Natural killer cell (primary cell): ENCODE measurements at regions not wholly inside any gene's neighbourhood (a gene's known extent, or its start where the extent isn't known, plus 50 kb on each side); places are given as distances from the start of the nearest gene placed in this dataset.

Experiments
- ATAC-seq, 3 donors: fragments of 150-1000 bp in 2 of 3; fragments of 200-7000 bp in 1 of 3; cut with Tn5 transposase; 1 replicate in 1 of 3; 2 replicates in 2 of 3; pipeline ENCODE4 v1.10.0; 2021; ENCODE audit warnings: mild to moderate bottlenecking in 2 of 3, moderate library complexity in 2 of 3
- DNase-seq, 2 donors: peaks; one replicate each; pipeline versions ENCODE4 v3.0.0 to v3.0.0-alpha.2; 2013 to 2021; ENCODE audit warnings: mixed read lengths in 1 of 2
- H3K27ac ChIP-seq: one replicate; pipeline ENCODE4 v1.5.1; 2013; ENCODE audit warnings: mild to moderate bottlenecking, low read length
- H3K27me3 ChIP-seq: one replicate; pipeline ENCODE4 v1.6.1; 2013; ENCODE audit warnings: low read length; ENCODE audit not compliant: control insufficient read depth, insufficient read depth
- H3K36me3 ChIP-seq: one replicate; pipeline ENCODE4 v1.6.1; 2013; ENCODE audit warnings: low read length; ENCODE audit not compliant: control insufficient read depth, insufficient read depth
- H3K4me1 ChIP-seq: one replicate; pipeline ENCODE4 v1.6.1; 2013; ENCODE audit warnings: low read length; ENCODE audit not compliant: control insufficient read depth, insufficient read depth
- H3K4me3 ChIP-seq: one replicate; pipeline ENCODE4 v1.5.1; 2013; ENCODE audit warnings: low read length
- H3K9me3 ChIP-seq: one replicate; pipeline ENCODE4 v1.6.1; 2013; ENCODE audit warnings: low read length; ENCODE audit not compliant: control insufficient read depth, insufficient read depth
- H3K27ac Mint-ChIP-seq, 2 donors: one replicate each; pipeline ENCODE4 v1.8.0; 2022; ENCODE audit warnings: mild to moderate bottlenecking in 2 of 2, mixed read lengths in 2 of 2, moderate library complexity in 1 of 2
- H3K27me3 Mint-ChIP-seq, 2 donors: one replicate each; pipeline ENCODE4 v1.8.0; 2022; ENCODE audit warnings: low read depth in 2 of 2, mixed read lengths in 2 of 2
- H3K36me3 Mint-ChIP-seq: one replicate; pipeline ENCODE4 v1.8.0; 2022; ENCODE audit warnings: mixed read lengths
- H3K4me1 Mint-ChIP-seq, 2 donors: one replicate each; pipeline ENCODE4 v1.8.0; 2022; ENCODE audit warnings: mixed read lengths in 2 of 2
- H3K4me3 Mint-ChIP-seq: one replicate; pipeline ENCODE4 v1.8.0; 2022; ENCODE audit warnings: mild to moderate bottlenecking, moderate library complexity, mixed read lengths
- H3K9me3 Mint-ChIP-seq, 2 donors: one replicate each; pipeline ENCODE4 v1.8.0; 2022; ENCODE audit warnings: mixed read lengths in 2 of 2
- CTCF ChIP-seq: fragments of 200-600 bp; IDR thresholded peaks from one replicate; pipeline ENCODE4 v1.8.0; 2022; ENCODE audit warnings: antibody characterized with exemption
- WGBS: methylation state at CpG from one replicate; pipeline ENCODE4 v1.1.7; 2013; ENCODE audit warnings: missing lambda C conversion rate; ENCODE audit not compliant: insufficient coverage; 5-methylcytosine and 5-hydroxymethylcytosine counted together
- intact Hi-C: fragments of 100-400 bp; cut with micrococcal nuclease; formaldehyde crosslinking; loops from one replicate; pipeline ENCODE4 v1.14.2; 2022

GRCh38 chr7:16004702-16005101 is 318.2 kb upstream of the MEOX2 start:
- WGBS = 96% methylated on average over 1 of the region's 1 CpG
- no peak overlapping the region for H3K27ac ChIP-seq
- H3K4me1 ChIP-seq = no peaks in the 10 kb centered on the region
- TF ChIP-seq CTCF = no peak
- Mint-ChIP-seq H3K4me3 (no peak overlapping the region), H3K9me3 (peaks cover 4 to 8% of the 10 kb centered on the region in 2 donors), H3K27me3 (no peaks in the 10 kb centered on the region), H3K4me1 (no peaks in the 10 kb centered on the region), H3K36me3 (no peaks in the 10 kb centered on the region), H3K27ac (no peak overlapping the region)
- ATAC-seq = no peak
- no peak overlapping the region for H3K4me3 ChIP-seq
- H3K27me3 ChIP-seq = no peaks in the 10 kb centered on the region
- intact Hi-C loops = no loop called here
- no peak for DNase-seq
- no peaks in the 10 kb centered on the region for H3K36me3 ChIP-seq
- no peaks in the 10 kb centered on the region for H3K9me3 ChIP-seq

- ATAC-seq (no peak), DNase-seq (no peak)
- 94% methylated on average over 5 of the region's 5 CpGs for WGBS
- Mint-ChIP-seq H3K27ac (no peak overlapping the region), H3K9me3 (peaks cover 2 to 7% of the 10 kb centered on the region in 2 donors), H3K36me3 (no peaks in the 10 kb centered on the region), H3K4me3 (no peak overlapping the region), H3K27me3 (no peaks in the 10 kb centered on the region), H3K4me1 (no peaks in the 10 kb centered on the region)
- H3K9me3 ChIP-seq = no peaks in the 10 kb centered on the region
- intact Hi-C loops = no loop called here
- H3K27me3 ChIP-seq = no peaks in the 10 kb centered on the region
- H3K27ac ChIP-seq = no peak overlapping the region
- H3K4me3 ChIP-seq = no peak overlapping the region
- no peaks in the 10 kb centered on the region for H3K4me1 ChIP-seq
- no peak for TF ChIP-seq CTCF
- no peaks in the 10 kb centered on the region for H3K36me3 ChIP-seq
Measured at GRCh38 chr7:16001477-16001876, 315.0 kb upstream of the MEOX2 start.

GRCh38 chr7:15998617-15999016 is 312.1 kb upstream of the MEOX2 start:
- no peaks in the 10 kb centered on the region for H3K4me1 ChIP-seq
- no peaks in the 10 kb centered on the region for H3K36me3 ChIP-seq
- Mint-ChIP-seq H3K36me3 (no peaks in the 10 kb centered on the region), H3K27ac (no peak overlapping the region), H3K27me3 (no peaks in the 10 kb centered on the region), H3K9me3 (peaks cover 0 to 3% of the 10 kb centered on the region in 2 donors), H3K4me1 (no peaks in the 10 kb centered on the region), H3K4me3 (no peak overlapping the region)
- H3K27ac ChIP-seq = no peak overlapping the region
- H3K9me3 ChIP-seq = no peaks in the 10 kb centered on the region
- no CpG with 5 or more reads among the region's 1 CpG for WGBS
- DNase-seq = no peak
- no peak overlapping the region for H3K4me3 ChIP-seq
- no peak for TF ChIP-seq CTCF
- no peak for ATAC-seq
- intact Hi-C loops = no loop called here
- H3K27me3 ChIP-seq = no peaks in the 10 kb centered on the region

- H3K9me3 ChIP-seq = no peaks in the 10 kb centered on the region
- no peaks in the 10 kb centered on the region for H3K36me3 ChIP-seq
- no peaks in the 10 kb centered on the region for H3K4me1 Mint-ChIP-seq
- no peak for TF ChIP-seq CTCF
- H3K27ac Mint-ChIP-seq = no peak overlapping the region
- H3K27ac ChIP-seq = no peak overlapping the region
- no peak overlapping the region for H3K4me3 Mint-ChIP-seq
- H3K27me3 Mint-ChIP-seq = no peaks in the 10 kb centered on the region
- WGBS = 100% methylated on average over 1 of the region's 1 CpG
- intact Hi-C loops = no loop called here
- ATAC-seq (no peak), DNase-seq (no peak)
- H3K27me3 ChIP-seq = no peaks in the 10 kb centered on the region
- no peaks in the 10 kb centered on the region for H3K36me3 Mint-ChIP-seq
- H3K4me3 ChIP-seq = no peak overlapping the region
- peaks cover 0 to 3% of the 10 kb centered on the region in 2 donors for H3K9me3 Mint-ChIP-seq
- H3K4me1 ChIP-seq = no peaks in the 10 kb centered on the region
Measured at GRCh38 chr7:15995027-15995426, 308.5 kb upstream of the MEOX2 start.
